WTC11 (cell line): ENCODE measurements at regions not wholly inside any gene's neighbourhood (a gene's known extent, or its start where the extent isn't known, plus 50 kb on each side); places are given as distances from the start of the nearest gene placed in this dataset.

Experiments
- ATAC-seq: fragments of 200-7000 bp; cut with Tn5 transposase; 2 replicates; pipeline ENCODE4 v1.10.0; 2021; ENCODE audit warnings: mild to moderate bottlenecking, moderate library complexity
- CTCF ChIA-PET: fragments of 300-600 bp; sonication (Branson Sonifier 250); formaldehyde crosslinking; loops from one replicate; lab custom pipeline; 2021; ENCODE audit warnings: antibody characterized with exemption; lab: Charles Lee
- POLR2A ChIA-PET: fragments of 350-600 bp; sonication (Branson Sonifier 250); formaldehyde crosslinking; loops from one replicate; lab custom pipeline; 2021; ENCODE audit warnings: antibody characterized with exemption; lab: Charles Lee
- DNase-seq: peaks from one replicate; pipeline ENCODE4 v3.0.0; 2021; ENCODE audit warnings: low spot score
- H3K27ac Mint-ChIP-seq: 2 replicates; pipeline ENCODE4 v1.8.0; 2021; ENCODE audit warnings: mixed read lengths
- H3K27me3 Mint-ChIP-seq: 2 replicates; pipeline ENCODE4 v1.8.0; 2021; ENCODE audit warnings: low read depth, mild to moderate bottlenecking, moderate library complexity, mixed read lengths
- H3K36me3 Mint-ChIP-seq: 2 replicates; pipeline ENCODE4 v1.8.0; 2021; ENCODE audit warnings: mixed read lengths
- H3K4me1 Mint-ChIP-seq: 2 replicates; pipeline ENCODE4 v1.8.0; 2022; ENCODE audit warnings: mixed read lengths
- H3K4me3 Mint-ChIP-seq: 2 replicates; pipeline ENCODE4 v1.8.0; 2021; ENCODE audit warnings: mild to moderate bottlenecking, moderate library complexity, mixed read lengths
- H3K9me3 Mint-ChIP-seq: 2 replicates; pipeline ENCODE4 v1.8.0; 2021; ENCODE audit warnings: mixed read lengths
- CREB1 ChIP-seq: sonication (generic); formaldehyde crosslinking; IDR thresholded peaks from 2 replicates; pipeline ENCODE4 v1.8.0; 2023; ENCODE audit warnings: mild to moderate bottlenecking, missing genetic modification reagents
- CREM ChIP-seq: sonication (generic); formaldehyde crosslinking; IDR thresholded peaks from 2 replicates; pipeline ENCODE4 v1.8.1; 2022; ENCODE audit warnings: mild to moderate bottlenecking, missing genetic modification reagents, moderate library complexity
- HMGA2 ChIP-seq: fragments of 250-450 bp; sonication (Bioruptor Pico); IDR thresholded peaks from 2 replicates; pipeline ENCODE4 v1.4.0; 2021; ENCODE audit warnings: mild to moderate bottlenecking, moderate library complexity
- KAT7 ChIP-seq: sonication (generic); formaldehyde crosslinking; IDR thresholded peaks from 2 replicates; pipeline ENCODE4 v1.8.1; 2023; ENCODE audit warnings: missing genetic modification reagents, mild to moderate bottlenecking, borderline replicate concordance
- NFATC4 ChIP-seq: fragments of 250-450 bp; sonication (Bioruptor Pico); IDR thresholded peaks from 2 replicates; pipeline ENCODE4 v1.9.0; 2021; ENCODE audit warnings: mild to moderate bottlenecking
- NFE2L1 ChIP-seq: sonication (generic); formaldehyde crosslinking; IDR thresholded peaks from 2 replicates; pipeline ENCODE4 v1.8.1; 2023; ENCODE audit warnings: missing genetic modification reagents
- SMAD3 ChIP-seq: sonication (generic); formaldehyde crosslinking; IDR thresholded peaks from 2 replicates; pipeline ENCODE4 v1.8.0; 2022; ENCODE audit warnings: missing genetic modification reagents, mild to moderate bottlenecking, borderline replicate concordance
- SOX15 ChIP-seq: fragments of 250-450 bp; sonication (Bioruptor Pico); IDR thresholded peaks from 2 replicates; pipeline ENCODE4 v1.9.0; 2021; ENCODE audit warnings: mild to moderate bottlenecking
- TCF7 ChIP-seq: sonication (generic); formaldehyde crosslinking; IDR thresholded peaks from 2 replicates; pipeline ENCODE4 v1.8.0; 2022; ENCODE audit warnings: mild to moderate bottlenecking, low read depth, missing genetic modification reagents, moderate library complexity
- ZNF232 ChIP-seq: sonication (generic); formaldehyde crosslinking; IDR thresholded peaks from 2 replicates; pipeline ENCODE4 v1.8.0; 2022; ENCODE audit warnings: mild to moderate bottlenecking, missing genetic modification reagents
- TF ChIP-seq, protein P1 (sequence below): fragments of 250-450 bp; sonication (Bioruptor Pico); IDR thresholded peaks from 2 replicates; pipeline ENCODE4 v1.8.0; 2021; ENCODE audit warnings: mild to moderate bottlenecking
- TF ChIP-seq, protein P2 (sequence below): sonication (generic); formaldehyde crosslinking; IDR thresholded peaks from 2 replicates; pipeline ENCODE4 v1.8.1; 2022; ENCODE audit warnings: low read depth, missing genetic modification reagents, borderline replicate concordance
- TF ChIP-seq, protein P3 (sequence below): sonication (generic); formaldehyde crosslinking; conservative IDR thresholded peaks from 2 replicates; pipeline ENCODE4 v1.8.1; 2023; ENCODE audit warnings: mild to moderate bottlenecking, low read depth, missing genetic modification reagents, moderate library complexity
- TF ChIP-seq, protein P4 (sequence below): sonication (generic); formaldehyde crosslinking; IDR thresholded peaks from 2 replicates; pipeline ENCODE4 v1.8.0; 2022; ENCODE audit warnings: mild to moderate bottlenecking, missing genetic modification reagents

DNA sequence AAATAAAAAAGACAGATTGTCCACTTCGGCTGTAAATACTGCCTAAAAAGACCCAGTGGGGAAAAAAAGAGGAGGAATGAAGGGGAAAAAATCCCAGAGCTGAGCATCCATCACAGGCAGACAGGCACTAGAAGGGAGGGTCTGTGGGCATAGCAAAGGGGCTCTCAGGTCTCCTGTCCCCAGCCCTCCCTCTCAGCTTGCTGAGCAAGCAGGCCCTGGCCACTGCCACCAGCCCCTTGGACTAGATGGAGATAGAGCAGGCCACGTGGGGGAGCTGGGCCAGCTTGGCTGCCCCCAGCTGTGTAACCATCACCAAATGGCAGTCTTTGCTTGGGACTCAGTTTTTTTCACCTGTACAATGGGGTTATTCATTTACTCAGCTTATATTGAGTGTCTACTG lies 141.6 kb upstream of the UNC5B start (continued):
- TF ChIP-seq, protein P1, sequence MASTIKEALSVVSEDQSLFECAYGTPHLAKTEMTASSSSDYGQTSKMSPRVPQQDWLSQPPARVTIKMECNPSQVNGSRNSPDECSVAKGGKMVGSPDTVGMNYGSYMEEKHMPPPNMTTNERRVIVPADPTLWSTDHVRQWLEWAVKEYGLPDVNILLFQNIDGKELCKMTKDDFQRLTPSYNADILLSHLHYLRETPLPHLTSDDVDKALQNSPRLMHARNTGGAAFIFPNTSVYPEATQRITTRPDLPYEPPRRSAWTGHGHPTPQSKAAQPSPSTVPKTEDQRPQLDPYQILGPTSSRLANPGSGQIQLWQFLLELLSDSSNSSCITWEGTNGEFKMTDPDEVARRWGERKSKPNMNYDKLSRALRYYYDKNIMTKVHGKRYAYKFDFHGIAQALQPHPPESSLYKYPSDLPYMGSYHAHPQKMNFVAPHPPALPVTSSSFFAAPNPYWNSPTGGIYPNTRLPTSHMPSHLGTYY (CRISPR knock-in tag): no peak
- no peak for TF ChIP-seq ZNF232 (CRISPR knock-in tag)
- no peak for TF ChIP-seq KAT7 (CRISPR knock-in tag)
- no peak for TF ChIP-seq HMGA2 (CRISPR knock-in tag)
- no peak for TF ChIP-seq CREM (CRISPR knock-in tag)
- TF ChIP-seq, protein P2, sequence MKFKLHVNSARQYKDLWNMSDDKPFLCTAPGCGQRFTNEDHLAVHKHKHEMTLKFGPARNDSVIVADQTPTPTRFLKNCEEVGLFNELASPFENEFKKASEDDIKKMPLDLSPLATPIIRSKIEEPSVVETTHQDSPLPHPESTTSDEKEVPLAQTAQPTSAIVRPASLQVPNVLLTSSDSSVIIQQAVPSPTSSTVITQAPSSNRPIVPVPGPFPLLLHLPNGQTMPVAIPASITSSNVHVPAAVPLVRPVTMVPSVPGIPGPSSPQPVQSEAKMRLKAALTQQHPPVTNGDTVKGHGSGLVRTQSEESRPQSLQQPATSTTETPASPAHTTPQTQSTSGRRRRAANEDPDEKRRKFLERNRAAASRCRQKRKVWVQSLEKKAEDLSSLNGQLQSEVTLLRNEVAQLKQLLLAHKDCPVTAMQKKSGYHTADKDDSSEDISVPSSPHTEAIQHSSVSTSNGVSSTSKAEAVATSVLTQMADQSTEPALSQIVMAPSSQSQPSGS (CRISPR knock-in tag): no peak

DNA sequence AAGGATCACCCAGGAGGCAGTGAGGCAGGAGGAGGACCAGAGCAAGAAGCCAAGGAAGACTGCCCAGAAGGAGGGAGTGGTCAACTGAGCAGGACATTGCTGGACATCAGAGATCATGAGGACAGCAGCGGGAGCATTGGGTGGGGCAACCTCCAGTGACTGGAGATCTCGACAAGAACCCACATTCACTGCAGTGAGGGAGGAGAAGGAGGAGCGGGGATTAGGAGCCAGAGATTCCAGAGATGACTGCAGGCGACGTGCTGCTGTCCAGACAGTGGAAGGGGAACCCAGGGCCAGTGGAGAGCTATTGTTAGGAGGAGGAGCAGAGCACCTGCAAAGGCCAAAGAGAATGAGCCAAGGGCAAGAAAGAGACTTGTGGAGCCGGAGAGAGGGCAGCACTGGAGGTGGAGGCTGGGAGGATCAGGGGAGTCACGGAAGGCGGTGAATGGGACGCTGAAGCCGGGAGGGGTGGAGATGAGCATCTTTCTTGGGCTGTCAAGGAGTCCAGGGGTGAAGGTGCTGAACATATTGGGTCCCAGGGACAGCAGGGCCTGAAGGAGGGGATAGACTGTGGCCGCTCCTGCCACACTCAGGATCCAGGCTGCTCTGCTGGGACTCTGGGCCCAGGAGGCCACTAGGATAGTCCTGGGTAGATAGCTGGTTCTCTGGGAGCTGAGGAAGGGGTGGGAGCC lies 140.1 kb upstream of the UNC5B start:
- ATAC-seq (no peak), DNase-seq (no peak)
- H3K27me3 Mint-ChIP-seq: no peaks in the 10 kb centered on the region
- H3K27ac Mint-ChIP-seq: no peak overlapping the region
- POLR2A ChIA-PET: no interaction called here
- no peak overlapping the region for H3K4me3 Mint-ChIP-seq
- no peaks in the 10 kb centered on the region for H3K36me3 Mint-ChIP-seq
- TF ChIP-seq SOX15 (CRISPR knock-in tag) (no peak), NFE2L1 (CRISPR knock-in tag) (no peak)
- TF ChIP-seq, protein P3, sequence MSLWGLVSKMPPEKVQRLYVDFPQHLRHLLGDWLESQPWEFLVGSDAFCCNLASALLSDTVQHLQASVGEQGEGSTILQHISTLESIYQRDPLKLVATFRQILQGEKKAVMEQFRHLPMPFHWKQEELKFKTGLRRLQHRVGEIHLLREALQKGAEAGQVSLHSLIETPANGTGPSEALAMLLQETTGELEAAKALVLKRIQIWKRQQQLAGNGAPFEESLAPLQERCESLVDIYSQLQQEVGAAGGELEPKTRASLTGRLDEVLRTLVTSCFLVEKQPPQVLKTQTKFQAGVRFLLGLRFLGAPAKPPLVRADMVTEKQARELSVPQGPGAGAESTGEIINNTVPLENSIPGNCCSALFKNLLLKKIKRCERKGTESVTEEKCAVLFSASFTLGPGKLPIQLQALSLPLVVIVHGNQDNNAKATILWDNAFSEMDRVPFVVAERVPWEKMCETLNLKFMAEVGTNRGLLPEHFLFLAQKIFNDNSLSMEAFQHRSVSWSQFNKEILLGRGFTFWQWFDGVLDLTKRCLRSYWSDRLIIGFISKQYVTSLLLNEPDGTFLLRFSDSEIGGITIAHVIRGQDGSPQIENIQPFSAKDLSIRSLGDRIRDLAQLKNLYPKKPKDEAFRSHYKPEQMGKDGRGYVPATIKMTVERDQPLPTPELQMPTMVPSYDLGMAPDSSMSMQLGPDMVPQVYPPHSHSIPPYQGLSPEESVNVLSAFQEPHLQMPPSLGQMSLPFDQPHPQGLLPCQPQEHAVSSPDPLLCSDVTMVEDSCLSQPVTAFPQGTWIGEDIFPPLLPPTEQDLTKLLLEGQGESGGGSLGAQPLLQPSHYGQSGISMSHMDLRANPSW: no peak
- no peaks in the 10 kb centered on the region for H3K9me3 Mint-ChIP-seq
- H3K4me1 Mint-ChIP-seq: peaks cover 25% of the 10 kb centered on the region
- CTCF ChIA-PET: interaction anchor here (0.6 to 1.2 kb wide), 2 partner anchors 149 to 169 kb away, joined by 3 to 5 read pairs; no protein-coding TSS in a partner anchor

DNA sequence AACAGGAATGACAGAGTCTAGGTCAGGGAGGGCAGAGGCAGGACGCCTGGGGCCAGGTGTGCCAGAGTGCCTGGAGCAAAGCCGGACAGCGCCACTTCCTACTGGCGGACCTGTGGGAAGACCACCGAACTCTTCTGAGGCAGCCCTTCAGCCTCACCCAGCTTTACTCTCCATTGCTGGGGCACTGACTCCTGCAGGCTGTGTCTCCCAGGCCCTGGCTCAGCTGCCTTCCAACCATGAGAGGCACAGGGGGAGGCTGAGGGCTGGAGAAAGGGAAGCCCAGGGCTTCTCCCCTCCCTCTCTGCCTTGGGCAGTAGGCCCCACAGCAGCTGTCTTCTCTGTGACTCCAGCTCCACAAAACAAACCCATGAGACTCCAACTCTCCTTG lies 139.6 kb upstream of the UNC5B start:
- Mint-ChIP-seq H3K27ac (no peak overlapping the region), H3K36me3 (no peaks in the 10 kb centered on the region), H3K4me3 (no peak overlapping the region), H3K9me3 (no peaks in the 10 kb centered on the region), H3K27me3 (no peaks in the 10 kb centered on the region), H3K4me1 (peaks cover 30% of the 10 kb centered on the region)
- DNase-seq (no peak), ATAC-seq (no peak)
- POLR2A ChIA-PET: no interaction called here
- TF ChIP-seq, protein P4, sequence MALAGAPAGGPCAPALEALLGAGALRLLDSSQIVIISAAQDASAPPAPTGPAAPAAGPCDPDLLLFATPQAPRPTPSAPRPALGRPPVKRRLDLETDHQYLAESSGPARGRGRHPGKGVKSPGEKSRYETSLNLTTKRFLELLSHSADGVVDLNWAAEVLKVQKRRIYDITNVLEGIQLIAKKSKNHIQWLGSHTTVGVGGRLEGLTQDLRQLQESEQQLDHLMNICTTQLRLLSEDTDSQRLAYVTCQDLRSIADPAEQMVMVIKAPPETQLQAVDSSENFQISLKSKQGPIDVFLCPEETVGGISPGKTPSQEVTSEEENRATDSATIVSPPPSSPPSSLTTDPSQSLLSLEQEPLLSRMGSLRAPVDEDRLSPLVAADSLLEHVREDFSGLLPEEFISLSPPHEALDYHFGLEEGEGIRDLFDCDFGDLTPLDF: no peak
- TF ChIP-seq TCF7 (CRISPR knock-in tag): no peak
- no peak for TF ChIP-seq CREB1 (CRISPR knock-in tag)
- no peak for TF ChIP-seq NFATC4 (CRISPR knock-in tag)
- TF ChIP-seq SMAD3 (CRISPR knock-in tag): no peak
- CTCF ChIA-PET: interaction anchor here (1.2 kb wide), 1 partner anchor 170 kb away, joined by 5 read pairs; no protein-coding TSS in a partner anchor
